Endothelial cell of umbilical vein (primary cell): ENCODE measurements at regions not wholly inside any gene's neighbourhood (a gene's known extent, or its start where the extent isn't known, plus 50 kb on each side); places are given as distances from the start of the nearest gene placed in this dataset.

ENCODE experiments used
- BruUV-seq: library from RNA; stranded (reverse); fragments of 400-500 nt; replicated peaks from 2 replicates; lab custom pipeline; 2021; lab: Mats Ljungman, UMichigan
- CTCF ChIA-PET: fragments of 300-600, 350-600 bp; sonication (Branson Sonifier 250); formaldehyde crosslinking; loops from one replicate; lab custom pipeline; 2021; ENCODE audit warnings: antibody characterized with exemption, inconsistent platforms; lab: Charles Lee
- POLR2A ChIA-PET: fragments of 300-600, 350-600 bp; sonication (Branson Sonifier 250); formaldehyde crosslinking; loops from one replicate; lab custom pipeline; 2021; ENCODE audit warnings: antibody characterized with exemption, inconsistent platforms; lab: Charles Lee
- DNase-seq: peaks from one replicate; pipeline ENCODE4 v3.0.0-alpha.2; 2011; ENCODE audit warnings: low read depth, low spot score
- FAIRE-seq: peaks from 2 replicates; lab custom pipeline; 2011; peaks lifted over from hg19 to GRCh38; lab: Jason Lieb, UNC
- H2AFZ ChIP-seq: 2 replicates; pipeline ENCODE4 v1.6.0; 2012; ENCODE audit warnings: low read depth, low read length, control low read depth, inconsistent platforms
- H3K27ac ChIP-seq: 2 replicates; pipeline ENCODE4 v1.5.1; 2011; ENCODE audit warnings: low read depth, mild to moderate bottlenecking, control low read depth, low read length, moderate library complexity; ENCODE audit not compliant: insufficient read depth
- H3K27me3 ChIP-seq, 2 experiments: 2 replicates each; pipeline versions ENCODE4 v1.6.0 to v1.6.1; 2011; ENCODE audit warnings: low read length in 2 of 2, mixed read lengths in 1 of 2; ENCODE audit not compliant: control insufficient read depth in 2 of 2, insufficient read depth in 2 of 2
- H3K36me3 ChIP-seq, 2 experiments: 2 replicates in 1 of 2; 3 replicates in 1 of 2; pipeline ENCODE4 v1.5.1; 2011; ENCODE audit warnings: low read length in 2 of 2, mild to moderate bottlenecking in 1 of 2, moderate library complexity in 1 of 2; ENCODE audit not compliant: control insufficient read depth in 2 of 2, insufficient read depth in 2 of 2; ENCODE audit errors: extremely low read depth in 1 of 2
- H3K4me1 ChIP-seq: 3 replicates; pipeline ENCODE4 v1.5.1; 2011; ENCODE audit warnings: mild to moderate bottlenecking, low read length; ENCODE audit not compliant: control insufficient read depth, insufficient read depth; ENCODE audit errors: extremely low read depth
- H3K4me2 ChIP-seq: 2 replicates; pipeline ENCODE4 v1.6.1; 2011; ENCODE audit warnings: low read length, control low read depth, mixed read lengths; ENCODE audit not compliant: insufficient read depth
- H3K4me3 ChIP-seq, 3 experiments: fragments of 200-600 bp in 1 of 3; sonication (generic), shearing (Covaris generic) in 1 of 3; replicated peaks in 1 of 3; 2 replicates each; pipeline ENCODE4 v1.5.1; 2011 to 2016; ENCODE audit warnings: control low read depth in 3 of 3, low read length in 3 of 3, mild to moderate bottlenecking in 2 of 3, inconsistent platforms in 1 of 3, low read depth in 1 of 3, moderate library complexity in 1 of 3; ENCODE audit not compliant: insufficient read depth in 1 of 3
- H3K79me2 ChIP-seq: 2 replicates; pipeline ENCODE4 v1.6.0; 2012; ENCODE audit warnings: low read length, inconsistent platforms; ENCODE audit not compliant: control insufficient read depth, insufficient read depth
- H3K9ac ChIP-seq: replicated peaks from 2 replicates; pipeline ENCODE3; 2011; ENCODE audit warnings: low read length, control low read depth; ENCODE audit not compliant: insufficient read depth; ENCODE audit errors: extremely low read depth
- H3K9me1 ChIP-seq: replicated peaks from 3 replicates; pipeline ENCODE4 v1.6.0; 2011; ENCODE audit warnings: mild to moderate bottlenecking, low read length; ENCODE audit not compliant: control insufficient read depth, insufficient read depth; ENCODE audit errors: extremely low read depth
- H3K9me3 ChIP-seq: replicated peaks from 2 replicates; pipeline ENCODE4 v1.5.1; 2012; ENCODE audit warnings: low read length, inconsistent platforms; ENCODE audit not compliant: control insufficient read depth, insufficient read depth
- H4K20me1 ChIP-seq: replicated peaks from 2 replicates; pipeline ENCODE3; 2011; ENCODE audit warnings: mild to moderate bottlenecking, low read length; ENCODE audit not compliant: control insufficient read depth, insufficient read depth; ENCODE audit errors: extremely low read depth
- CTCF ChIP-seq, 2 donors: IDR thresholded peaks; 1 replicate in 1 of 2; 2 replicates in 1 of 2; pipeline ENCODE4 v1.5.1; 2011; ENCODE audit warnings: low read length in 2 of 2, mild to moderate bottlenecking in 2 of 2, moderate library complexity in 2 of 2, control low read depth in 1 of 2, inconsistent platforms in 1 of 2, low read depth in 1 of 2; ENCODE audit not compliant: insufficient read depth in 1 of 2; ENCODE audit errors: extremely low read depth in 1 of 2
- EZH2 ChIP-seq: IDR thresholded peaks from 2 replicates; pipeline ENCODE4 v1.6.1; 2012; ENCODE audit warnings: borderline replicate concordance, low read depth, mild to moderate bottlenecking, moderate library complexity, low read length, inconsistent platforms; ENCODE audit not compliant: severe bottlenecking
- FOS ChIP-seq: IDR thresholded peaks from 2 replicates; pipeline ENCODE4 v1.6.1; 2011; ENCODE audit warnings: mild to moderate bottlenecking, low read length, moderate library complexity, borderline replicate concordance; ENCODE audit not compliant: insufficient read depth
- GATA2 ChIP-seq: IDR thresholded peaks from 2 replicates; pipeline ENCODE4 v1.7.0; 2011; ENCODE audit warnings: low read depth, mild to moderate bottlenecking, moderate library complexity, mixed read lengths, low read length; ENCODE audit not compliant: insufficient read length, insufficient read depth
- MYC ChIP-seq: IDR thresholded peaks from one replicate; pipeline ENCODE4 v1.6.1; 2011; ENCODE audit warnings: mild to moderate bottlenecking, low read depth, low read length
- POLR2A ChIP-seq: IDR thresholded peaks from 2 replicates; pipeline ENCODE4 v1.6.1; 2012; ENCODE audit warnings: low read depth, mild to moderate bottlenecking, control low read depth, low read length
- POLR2AphosphoS5 ChIP-seq: IDR thresholded peaks from 2 replicates; pipeline ENCODE4 v1.6.1; 2012; ENCODE audit warnings: low read depth, mild to moderate bottlenecking, control low read depth, low read length, moderate library complexity; ENCODE audit not compliant: insufficient read depth
- dilution Hi-C: fragments of 300-500 bp; cut with MboI; formaldehyde crosslinking; loops from one replicate; pipeline ENCODE4 v1.15.0; 2019; ENCODE audit warnings: low sequenced_read_pairs; ENCODE audit not compliant: extremely low pct_ligation_motif_present
- intact Hi-C: fragments of 100-400 bp; cut with micrococcal nuclease; formaldehyde crosslinking; loops from one replicate; pipeline ENCODE4 v1.10.0; 2022

DNA sequence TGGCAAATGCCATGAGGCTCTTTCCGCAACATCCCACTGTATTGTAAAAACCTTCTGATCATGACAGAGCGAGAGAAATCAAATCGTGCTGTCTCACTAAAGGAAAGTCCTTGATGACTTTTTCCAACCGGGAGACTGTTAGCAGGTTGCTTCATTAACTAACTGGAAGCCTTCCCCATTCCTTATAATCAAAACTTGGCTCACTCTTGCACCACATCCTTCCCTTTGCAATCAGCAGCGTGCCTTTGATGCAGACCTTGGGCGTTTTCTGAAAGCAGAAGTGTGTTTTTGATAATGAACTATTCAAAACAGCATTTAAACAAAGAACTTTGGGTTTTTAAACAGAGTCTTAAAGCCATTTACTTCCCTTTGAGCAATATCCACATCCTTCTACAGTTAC lies 96.2 kb upstream of the CNR1 start:
- Histone ChIP-seq H3K27ac (no peak overlapping the region), H3K36me3 (no peaks in the 10 kb centered on the region), H2AFZ (no peak overlapping the region), H3K4me2 (no peak overlapping the region), H3K9me1 (no peaks in the 10 kb centered on the region), H3K9me3 (no peaks in the 10 kb centered on the region), H3K4me1 (no peaks in the 10 kb centered on the region), H3K79me2 (no peaks in the 10 kb centered on the region), H3K27me3 (no peaks in the 10 kb centered on the region), H3K9ac (no peak overlapping the region), H4K20me1 (no peaks in the 10 kb centered on the region), H3K4me3 (no peak overlapping the region)
- CTCF ChIA-PET: no interaction called here
- intact Hi-C loops: no loop called here
- TF ChIP-seq GATA2: no peak
- no peak for TF ChIP-seq EZH2
- TF ChIP-seq POLR2AphosphoS5: no peak
- no peak for TF ChIP-seq POLR2A
- no peak for TF ChIP-seq CTCF (IDR thresholded peaks at IDR 0.05; ENCODE audit: extremely low read depth in 1 of 2, insufficient read depth in 1 of 2, low read depth in 1 of 2, low read length in 2 of 2)
- no peak for TF ChIP-seq FOS
- dilution Hi-C loops: no loop called here
- BruUV-seq: no TSS peak
- FAIRE-seq (no peak), DNase-seq (no peak)
- POLR2A ChIA-PET: no interaction called here

GRCh38 chr6:88251301-88251700 lies 85.2 kb upstream of the CNR1 start:
- H2AFZ ChIP-seq: no peak overlapping the region
- H4K20me1 ChIP-seq: no peaks in the 10 kb centered on the region
- no peaks in the 10 kb centered on the region for H3K79me2 ChIP-seq
- no TSS peak for BruUV-seq
- H3K4me2 ChIP-seq: no peak overlapping the region
- no peak for FAIRE-seq
- H3K9me3 ChIP-seq: no peaks in the 10 kb centered on the region
- no peaks in the 10 kb centered on the region for H3K27me3 ChIP-seq
- H3K9me1 ChIP-seq: no peaks in the 10 kb centered on the region
- DNase-seq: no peak
- no peak overlapping the region for H3K9ac ChIP-seq
- ChIA-PET POLR2A (no interaction called here), CTCF (no interaction called here)
- H3K27ac ChIP-seq: no peak overlapping the region
- no peak for TF ChIP-seq MYC
- no peak for TF ChIP-seq FOS
- TF ChIP-seq POLR2AphosphoS5: no peak
- TF ChIP-seq EZH2: no peak
- H3K4me3 ChIP-seq: no peak overlapping the region
- intact Hi-C loops (no loop called here), dilution Hi-C loops (no loop called here)
- H3K4me1 ChIP-seq: no peaks in the 10 kb centered on the region
- no peaks in the 10 kb centered on the region for H3K36me3 ChIP-seq
